ENCODE measurements at regions not wholly inside any gene's neighbourhood (a gene's known extent, or its start where the extent isn't known, plus 50 kb on each side); places are given as distances from the start of the nearest gene placed in this dataset.

DNA sequence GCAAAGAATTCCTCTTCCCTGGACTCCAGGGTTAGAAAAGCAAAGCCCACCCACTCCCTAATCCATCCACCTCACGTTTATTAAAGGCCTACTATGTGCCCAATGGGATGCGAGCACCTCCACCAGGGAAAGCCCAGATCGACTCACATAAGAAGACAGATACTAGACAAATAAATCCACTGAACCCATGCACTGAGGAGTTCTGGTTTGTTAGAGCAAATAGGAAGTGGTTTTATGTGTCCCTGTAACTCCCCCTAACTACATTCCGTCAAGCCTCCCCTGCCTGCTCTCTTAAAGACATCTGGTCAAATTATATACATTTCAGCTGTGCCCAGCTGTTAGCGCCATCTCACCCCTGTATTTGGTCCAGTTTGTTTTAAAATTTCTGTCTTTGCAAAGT, 218.5 kb upstream of the RPL38 start:
- TF ChIP-seq CTCF (IDR thresholded peaks at IDR 0.05; ENCODE audit: low read length), result no peak
- no peak for TF ChIP-seq EZH2 (IDR thresholded peaks at IDR 0.05; ENCODE audit: borderline replicate concordance, low read length)

Data from OCI-LY1 (cell line).